T-helper 2 cell (primary cell): ENCODE measurements at regions not wholly inside any gene's neighbourhood (a gene's known extent, or its start where the extent isn't known, plus 50 kb on each side); places are given as distances from the start of the nearest gene placed in this dataset.

Experiments used
- DNase-seq, 5 experiments: peaks; one replicate each; pipeline versions ENCODE4 v3.0.0 to v3.0.0-alpha.2; 2012 to 2022

DNA sequence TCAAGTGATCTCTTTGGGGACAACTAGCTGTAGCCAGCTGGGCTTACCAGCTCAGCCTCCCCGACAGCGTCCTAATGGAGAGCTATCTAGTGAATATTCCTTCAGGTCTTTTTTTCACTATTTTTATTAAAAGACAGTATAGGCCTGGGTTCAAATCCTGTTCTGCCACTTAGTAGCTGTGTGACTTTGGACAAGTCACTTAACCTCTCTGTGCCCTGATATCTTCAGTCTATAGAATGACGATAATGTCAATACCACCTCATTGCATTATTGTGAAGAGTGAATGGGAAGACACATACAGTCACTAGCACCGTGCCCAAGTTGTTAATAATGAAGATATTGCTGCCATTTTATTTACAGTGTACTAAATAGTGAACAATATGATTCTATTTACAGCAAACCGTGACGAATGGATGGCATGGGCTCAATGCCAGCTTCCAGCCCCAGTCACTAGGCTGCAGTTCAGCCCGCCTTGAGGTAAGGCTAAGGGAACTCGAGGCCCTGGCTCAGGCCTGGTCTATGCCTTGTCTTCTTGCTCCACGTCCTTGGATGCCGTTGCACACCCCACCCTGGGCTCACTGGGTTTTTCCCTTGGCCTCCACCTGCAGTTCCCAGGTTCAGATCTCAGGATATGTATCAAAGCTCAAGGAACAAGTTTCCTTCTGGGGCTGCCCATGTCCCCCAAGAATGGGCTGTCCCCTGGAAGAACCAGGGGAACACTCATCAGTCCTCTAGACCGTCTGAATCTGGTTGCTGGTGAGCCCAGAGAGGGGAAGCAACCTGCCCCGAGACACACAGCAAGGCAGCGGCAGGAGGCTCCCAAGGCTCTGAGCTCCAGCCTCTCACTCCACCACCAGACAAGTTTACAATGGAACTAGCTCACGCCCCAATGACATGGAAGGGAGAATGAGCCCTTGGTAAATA, 95.4 kb upstream of the TNRC6C start:
- DNase-seq, result no peak

DNA sequence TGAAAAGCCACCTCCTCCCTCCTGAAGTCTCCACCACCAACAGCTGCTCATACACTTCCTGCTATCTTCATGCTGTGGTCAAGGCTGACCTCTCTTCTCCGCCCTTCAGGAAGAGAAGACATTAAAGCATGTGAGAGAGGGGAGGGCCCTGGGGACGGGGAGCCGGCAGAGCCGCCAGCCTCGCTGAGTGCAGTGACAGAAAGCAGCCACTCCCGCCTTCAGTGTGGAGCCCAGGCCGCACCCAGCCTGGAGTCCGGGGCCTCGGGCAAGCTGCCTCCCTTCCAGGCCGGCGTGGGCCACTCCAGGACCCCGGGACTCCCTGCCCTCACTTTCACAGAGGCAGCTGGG, 94.7 kb upstream of the TNRC6C start:
- DNase-seq, result no peak

GRCh38 chr17:77864234-77865111, 94.0 kb upstream of the TNRC6C start:
- no peak for DNase-seq

DNA sequence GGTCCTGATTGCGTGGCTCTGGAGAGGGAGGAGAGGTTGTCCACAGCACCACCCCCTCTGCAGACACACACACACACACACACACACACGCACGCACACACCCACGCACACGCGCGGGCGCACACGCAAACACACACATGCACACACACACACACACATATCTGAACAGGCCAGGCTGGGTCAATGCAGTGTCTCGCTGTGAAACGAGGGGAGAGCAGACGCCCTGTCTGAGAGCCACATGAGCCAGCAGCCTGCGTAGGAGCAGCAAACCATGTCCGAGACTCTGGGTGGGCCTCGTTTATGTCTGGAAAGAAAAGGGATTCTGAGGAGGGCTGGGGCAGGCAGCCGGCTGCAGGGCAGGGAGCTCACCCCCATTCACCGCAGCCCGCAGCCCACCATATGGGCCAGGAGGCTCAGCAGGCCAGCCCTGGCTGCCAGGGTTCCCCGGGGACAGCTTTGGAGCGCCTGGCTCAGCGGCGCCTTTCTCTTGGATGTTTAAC, 93.3 kb upstream of the TNRC6C start:
- no peak for DNase-seq

- no peak for DNase-seq
These were observed 92.8 kb upstream of the TNRC6C start for GRCh38 chr17:77865716-77866115.

DNA sequence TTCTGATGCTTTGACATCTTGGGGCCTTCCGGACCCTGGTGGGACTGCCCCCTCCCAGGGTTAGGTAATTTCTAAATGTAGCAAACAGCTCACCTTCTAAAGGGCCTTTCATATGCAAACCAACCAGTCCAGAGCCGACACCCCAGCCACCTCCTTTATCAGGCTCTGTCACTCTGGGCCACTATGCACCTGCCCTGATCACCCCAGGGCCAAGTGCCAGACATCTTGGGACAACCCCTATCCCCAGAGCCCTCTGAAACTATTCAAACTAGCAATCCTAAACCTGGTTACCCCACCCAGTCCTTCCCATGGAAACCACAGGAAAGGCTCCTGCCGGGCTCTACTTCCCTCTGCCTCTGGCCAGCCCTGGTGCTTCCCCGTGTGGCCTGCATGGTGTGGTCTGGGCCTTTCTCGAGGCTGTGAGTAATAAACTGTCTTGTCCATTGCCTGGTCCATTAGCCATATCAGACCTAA, 91.2 kb upstream of the TNRC6C start:
- DNase-seq, result no peak

DNA sequence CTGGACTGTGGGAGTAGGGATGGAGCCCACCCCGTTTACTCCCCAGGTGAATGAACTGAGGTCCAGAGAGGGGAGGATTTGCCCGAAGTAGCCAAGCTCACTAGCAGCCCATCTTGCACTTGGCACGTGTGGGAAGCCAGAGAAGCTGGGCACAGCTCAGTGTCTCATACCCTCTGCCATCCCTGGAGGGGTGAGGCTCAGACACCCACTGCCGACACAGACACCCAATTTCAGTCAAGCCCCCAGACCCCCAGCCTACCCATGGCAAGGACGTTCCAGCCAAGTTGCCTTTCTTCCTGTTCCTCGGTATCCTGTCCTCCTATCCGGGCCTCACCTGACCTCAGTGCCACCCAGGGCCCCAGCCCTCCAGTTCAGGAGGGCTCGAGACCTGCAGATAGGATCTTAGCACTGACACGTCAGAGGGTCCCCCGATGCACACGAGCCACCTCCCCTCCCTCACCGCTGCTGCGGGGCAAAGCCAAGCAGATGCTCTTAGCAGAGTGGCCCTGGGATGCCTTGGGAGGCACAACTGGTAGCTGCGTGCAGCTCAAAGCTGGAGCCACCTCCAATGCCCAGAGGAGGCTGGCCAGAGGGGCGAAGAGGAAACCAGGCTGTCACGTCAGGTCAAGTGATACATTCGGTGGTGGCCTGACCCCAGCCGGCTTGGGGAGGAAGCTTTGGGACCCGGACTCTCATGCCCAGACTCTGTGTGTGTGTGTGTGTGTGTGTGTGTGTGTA, 90.4 kb upstream of the TNRC6C start:
- no peak for DNase-seq

- no peak for DNase-seq
These were observed 89.4 kb upstream of the TNRC6C start for GRCh38 chr17:77869041-77869599.

DNA sequence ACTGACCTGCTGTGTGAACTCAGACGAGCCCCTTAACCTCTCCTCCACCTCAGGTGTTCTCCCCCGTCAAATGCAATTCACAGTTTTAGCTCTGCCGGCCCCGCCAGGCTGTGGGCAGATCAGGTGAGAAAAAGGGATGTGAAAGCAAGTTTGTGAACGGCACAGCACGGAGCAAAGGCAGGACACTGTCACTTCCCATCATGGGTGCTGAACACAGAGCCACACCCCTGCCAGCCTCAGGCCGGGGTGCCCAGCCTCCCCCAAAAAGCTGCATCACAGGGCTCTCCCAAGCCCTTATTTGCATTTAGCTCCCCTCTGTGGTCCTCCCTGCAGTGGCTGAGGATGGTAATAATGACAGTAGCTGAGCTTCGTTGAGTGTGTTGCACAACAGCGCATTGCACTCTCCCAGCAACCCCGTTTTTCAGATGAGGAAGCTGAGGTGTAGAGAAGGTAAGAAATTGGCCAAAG, 88.8 kb upstream of the TNRC6C start:
- peak in 2 of 5 experiments; percentile 26 to 40 for DNase-seq

DNA sequence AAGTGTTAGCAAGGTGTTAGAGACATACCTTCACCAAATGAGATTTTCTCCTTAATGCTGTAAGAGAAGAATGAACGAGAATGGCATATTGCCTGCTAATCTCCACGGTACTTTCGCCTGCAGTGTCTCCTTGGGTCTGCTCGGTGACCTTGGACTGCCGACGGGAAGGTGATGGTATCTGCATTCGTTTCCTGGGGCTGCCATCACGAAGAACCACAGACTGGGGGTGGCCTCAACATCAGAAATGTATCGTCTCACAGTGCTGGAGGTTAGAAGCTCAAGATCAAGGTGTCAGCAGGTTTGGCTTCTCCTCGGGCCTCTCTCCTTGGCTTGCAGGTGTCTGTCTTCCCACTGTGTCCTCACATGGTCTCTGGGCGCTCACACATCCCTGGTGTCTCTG, 86.3 kb upstream of the TNRC6C start:
- peak in 3 of 5 experiments; percentile 30 to 67 (median 49) for DNase-seq

DNA sequence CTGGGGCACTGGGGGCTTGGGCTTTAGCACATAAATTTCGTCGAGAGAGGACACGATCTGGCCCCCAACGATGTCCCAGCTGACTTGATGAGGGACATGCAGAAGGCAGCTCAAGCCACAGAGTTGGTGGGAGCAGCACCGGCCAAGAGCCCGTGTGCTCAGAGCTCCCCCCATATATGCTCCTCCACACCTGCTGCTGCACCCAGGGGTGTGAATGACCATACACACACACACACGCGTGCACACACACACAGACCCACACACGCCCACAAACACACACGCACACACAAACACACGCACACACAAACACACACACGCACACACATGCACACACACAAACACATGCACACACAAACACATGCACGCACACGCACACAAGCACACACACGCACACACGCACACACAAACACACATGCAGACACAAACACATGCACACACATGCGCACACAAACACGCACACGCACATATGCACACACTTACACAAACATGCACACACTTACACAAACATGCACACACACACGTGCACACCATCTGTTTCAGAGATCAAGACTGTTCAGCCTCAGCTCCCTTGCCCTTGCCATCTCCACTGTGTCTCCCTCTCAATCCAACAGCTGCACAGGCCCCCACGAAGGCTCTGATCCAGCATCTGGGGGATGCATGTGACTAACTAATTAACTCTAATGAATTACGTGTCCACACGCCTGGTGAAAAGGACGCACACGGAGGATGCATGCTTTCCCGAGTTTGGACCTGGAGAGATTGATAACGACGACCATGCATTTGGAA, 85.6 kb upstream of the TNRC6C start:
- DNase-seq, result no peak

DNA sequence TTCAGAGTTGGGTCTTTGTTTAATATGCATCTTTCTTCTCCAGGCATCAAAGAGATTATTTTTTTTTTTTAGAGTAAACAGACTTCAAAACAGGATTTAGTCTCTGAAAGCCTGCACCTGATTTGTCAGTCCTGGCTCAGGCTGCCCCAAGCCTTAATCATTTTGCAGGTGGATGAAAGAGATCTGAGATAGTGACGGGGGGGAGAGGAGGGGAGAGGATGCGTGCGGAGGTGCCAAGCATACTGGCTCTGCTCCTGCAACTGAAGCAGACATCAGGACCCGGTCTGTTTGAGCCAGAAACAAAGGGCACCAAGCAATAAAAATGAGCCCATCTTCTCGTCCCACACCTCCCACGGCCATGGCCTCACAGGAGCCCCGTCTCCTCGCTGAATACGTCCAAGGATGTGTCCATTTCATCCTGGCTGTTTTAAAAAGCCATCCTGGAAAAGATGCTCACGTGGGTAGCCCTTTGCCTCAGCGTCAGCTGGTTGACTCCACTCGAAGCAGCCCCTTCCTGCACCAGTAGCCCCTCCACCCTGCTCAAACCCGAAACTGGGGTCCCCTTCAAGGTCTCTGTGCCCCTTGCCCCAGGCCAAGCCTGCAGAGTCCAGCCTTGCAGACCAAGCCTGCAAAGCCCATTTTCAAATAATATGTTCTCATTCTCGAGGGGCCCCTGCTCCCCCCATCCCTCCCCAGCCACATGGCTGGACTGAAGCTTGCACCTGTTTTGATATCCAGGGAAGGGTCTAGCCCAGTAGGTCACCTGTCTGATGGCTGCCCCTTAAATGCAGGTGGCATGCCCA, 84.8 kb upstream of the TNRC6C start:
- DNase-seq, result peak in 2 of 5 experiments; percentile 25 to 55

- no peak for DNase-seq
These were observed 84.0 kb upstream of the TNRC6C start for GRCh38 chr17:77874303-77875050.

DNA sequence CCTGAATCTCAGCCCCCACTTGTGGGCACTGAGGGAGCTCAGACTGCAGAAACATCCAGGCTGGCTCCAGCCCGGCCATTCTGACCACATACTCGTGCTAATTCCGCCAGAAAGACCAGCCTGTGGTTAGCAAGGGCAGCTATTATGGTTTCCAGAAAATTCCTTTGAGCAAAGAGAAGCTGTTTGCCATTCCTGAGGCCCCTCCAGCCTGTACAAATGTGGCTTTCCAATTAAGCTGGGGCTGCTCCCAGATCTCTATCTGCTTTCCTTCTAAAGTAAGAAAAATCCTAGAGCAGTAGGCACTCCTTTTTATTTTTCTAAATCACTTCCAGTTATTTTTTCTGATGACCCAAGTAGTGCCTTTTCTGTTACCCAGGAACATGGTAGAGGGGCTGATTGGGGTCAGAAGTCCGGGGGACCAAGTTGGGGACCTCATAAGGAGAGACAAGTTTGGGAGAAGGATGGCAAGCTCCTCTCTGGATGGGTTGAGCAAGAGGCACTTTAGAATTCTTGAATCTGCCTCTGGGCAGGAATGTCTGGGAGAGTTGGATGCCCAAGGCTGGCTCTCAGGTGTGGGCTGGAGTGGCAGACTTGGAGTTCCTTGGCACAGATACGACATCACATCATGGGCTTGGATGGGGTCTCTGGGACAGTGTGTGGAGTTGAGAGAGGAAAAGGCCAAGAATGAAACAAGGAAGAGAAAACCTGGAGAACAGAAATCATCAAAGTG, 83.3 kb upstream of the TNRC6C start:
- DNase-seq, result no peak

DNA sequence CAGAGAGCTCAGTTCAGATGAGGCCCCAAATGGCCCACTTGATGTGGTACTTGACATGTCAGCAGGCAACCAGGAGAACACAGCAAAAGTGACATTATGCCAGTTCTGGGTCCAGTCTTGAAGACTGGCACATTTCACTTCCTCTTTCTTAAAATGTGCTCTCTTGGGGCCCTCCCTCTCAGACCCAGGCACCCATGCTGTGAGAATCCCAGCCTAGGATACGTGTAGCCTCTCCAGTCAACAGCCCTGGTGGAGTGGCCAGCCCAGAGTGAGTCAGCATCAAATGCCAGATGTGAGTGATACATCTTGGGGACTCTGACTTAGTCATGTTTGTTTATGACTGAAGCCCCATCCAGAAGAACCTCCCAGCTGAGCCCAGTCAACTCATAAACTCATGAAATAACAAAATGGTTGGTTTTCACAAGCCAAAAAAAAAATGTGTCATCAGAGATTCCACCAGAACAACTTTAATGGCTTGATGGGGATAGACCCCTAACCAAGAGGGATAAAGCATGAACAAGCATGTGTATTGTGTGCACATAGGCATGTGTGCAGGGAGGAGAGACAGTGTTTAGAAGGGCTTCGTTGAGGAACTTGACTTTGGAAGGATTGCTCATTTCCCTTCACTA, 82.5 kb upstream of the TNRC6C start:
- DNase-seq, result peak in 1 of 5 experiments; percentile 26

DNA sequence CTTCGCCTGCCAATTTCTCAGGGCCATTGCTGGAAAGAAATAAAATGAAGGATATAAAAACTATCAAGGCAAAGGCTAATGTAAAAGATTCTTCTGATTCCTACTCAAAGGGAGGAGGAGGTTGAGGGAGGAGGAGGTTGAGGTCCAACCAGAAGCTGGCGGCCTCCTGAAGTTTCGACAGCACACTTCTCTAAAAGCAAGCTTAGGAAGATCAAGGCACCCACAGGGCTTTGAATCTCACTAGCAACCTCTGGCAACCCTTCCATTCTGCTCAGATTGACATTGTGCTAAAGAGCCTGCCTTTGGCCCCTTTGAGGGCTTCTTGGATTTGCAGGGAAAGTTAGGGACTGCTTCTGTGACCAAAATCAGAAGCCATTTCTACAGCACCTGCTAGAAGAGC, 81.5 kb upstream of the TNRC6C start:
- no peak for DNase-seq

- DNase-seq, result no peak
These were observed 80.7 kb upstream of the TNRC6C start for GRCh38 chr17:77877646-77878355.
